ENCODE measurements at regions not wholly inside any gene's neighbourhood (a gene's known extent, or its start where the extent isn't known, plus 50 kb on each side); places are given as distances from the start of the nearest gene placed in this dataset.
"Not testable (repeated sequence)": the region's sequence is repeated elsewhere in the genome, so short reads cannot be mapped to it uniquely, and the experiment has no call there.

DNA sequence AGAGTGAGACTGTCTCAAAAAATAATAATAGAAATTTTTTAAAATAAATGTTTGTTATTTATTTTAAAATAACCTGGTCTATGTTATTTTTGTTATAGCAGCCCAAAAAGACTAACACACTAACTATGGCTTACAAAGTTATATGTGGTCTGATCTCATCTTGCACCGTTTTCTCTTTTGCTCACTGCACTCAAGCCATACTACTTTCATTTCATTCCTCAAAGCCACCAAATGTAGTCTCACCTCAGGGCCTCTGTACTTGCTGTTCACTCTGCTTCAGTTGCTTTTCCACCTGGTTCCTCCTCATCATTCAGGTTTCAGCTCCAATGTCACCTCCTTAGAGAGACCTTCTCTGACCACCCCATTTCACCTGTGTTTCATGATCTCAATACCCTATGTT is 55.2 kb upstream of the MDM1 start:
- DNase-seq = no peak

GRCh38 chr12:68389305-68389704 is 57.1 kb upstream of the MDM1 start:
- no peak for DNase-seq

DNA sequence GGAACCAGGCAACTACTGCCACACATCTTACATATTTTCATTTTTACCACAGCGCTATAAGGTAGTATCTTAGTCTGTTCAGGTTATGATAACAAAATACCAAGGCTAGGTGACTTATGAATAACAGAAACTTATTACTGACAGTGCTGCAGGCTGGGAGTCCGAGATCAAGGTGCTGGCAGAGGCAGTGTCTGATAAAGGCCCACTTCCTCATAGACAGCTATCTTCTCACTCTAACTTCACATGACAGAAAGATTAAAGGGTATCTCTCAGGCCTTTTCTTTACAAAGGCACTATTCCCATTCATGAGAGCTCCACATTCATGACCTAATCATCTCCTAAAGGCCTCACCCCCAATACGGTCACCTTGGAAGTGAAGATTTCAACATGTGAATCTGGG is 59.8 kb upstream of the MDM1 start:
- no peak for DNase-seq

DNA sequence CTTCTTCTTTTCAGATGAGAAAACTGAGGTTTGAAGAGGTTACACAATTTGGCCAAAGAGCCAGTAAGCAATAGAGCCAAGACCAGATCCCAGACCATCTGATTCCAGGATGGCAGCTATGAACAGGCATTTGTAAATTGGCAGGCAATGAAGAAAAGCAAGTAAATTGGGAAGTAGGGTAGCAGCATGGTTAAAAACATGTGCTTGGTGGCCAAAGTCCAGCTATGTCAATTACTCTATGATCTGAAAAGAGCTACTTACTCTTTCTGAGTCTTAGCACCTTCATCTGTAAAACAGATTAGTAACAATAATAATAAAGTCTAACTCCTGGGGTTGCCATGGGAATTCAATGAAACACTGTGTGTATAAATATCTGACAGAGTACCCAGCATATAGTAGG is 60.2 kb upstream of the MDM1 start:
- DNase-seq = no peak

GRCh38 chr12:68393417-68393816 is 61.3 kb upstream of the MDM1 start:
- no peak for DNase-seq

- no peak for DNase-seq
Observed at GRCh38 chr12:68397566-68398158, 65.5 kb upstream of the MDM1 start.

DNA sequence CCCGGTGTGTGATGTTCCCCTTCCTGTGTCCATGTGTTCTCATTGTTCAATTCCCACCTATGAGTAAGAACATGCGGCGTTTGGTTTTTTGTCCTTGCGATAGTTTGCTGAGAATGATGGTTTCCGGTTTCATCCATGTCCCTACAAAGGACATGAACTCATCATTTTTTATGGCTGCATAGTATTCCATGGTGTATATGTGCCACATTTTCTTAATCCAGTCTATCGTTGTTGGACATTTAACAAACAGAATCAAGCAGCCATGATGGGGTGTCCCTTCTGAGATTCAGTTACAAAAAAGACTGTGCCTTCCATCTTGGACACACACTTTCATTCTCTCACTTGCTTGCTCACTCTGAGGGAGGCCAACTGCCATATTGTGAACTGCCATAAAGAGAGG is 66.5 kb upstream of the MDM1 start:
- DNase-seq = not testable (repeated sequence)

GRCh38 chr12:68400226-68400829 is 68.2 kb upstream of the MDM1 start:
- DNase-seq = no peak

- no peak for DNase-seq
Observed at GRCh38 chr12:68402422-68402821, 70.3 kb upstream of the MDM1 start.

- no peak for DNase-seq
Observed at GRCh38 chr12:68403296-68403695, 71.1 kb upstream of the MDM1 start.

GRCh38 chr12:68403711-68404110 is 71.5 kb upstream of the MDM1 start:
- no peak for DNase-seq

- DNase-seq = peak; percentile 31 to 51
Observed at GRCh38 chr12:68405343-68405781, 73.2 kb upstream of the MDM1 start.

DNA sequence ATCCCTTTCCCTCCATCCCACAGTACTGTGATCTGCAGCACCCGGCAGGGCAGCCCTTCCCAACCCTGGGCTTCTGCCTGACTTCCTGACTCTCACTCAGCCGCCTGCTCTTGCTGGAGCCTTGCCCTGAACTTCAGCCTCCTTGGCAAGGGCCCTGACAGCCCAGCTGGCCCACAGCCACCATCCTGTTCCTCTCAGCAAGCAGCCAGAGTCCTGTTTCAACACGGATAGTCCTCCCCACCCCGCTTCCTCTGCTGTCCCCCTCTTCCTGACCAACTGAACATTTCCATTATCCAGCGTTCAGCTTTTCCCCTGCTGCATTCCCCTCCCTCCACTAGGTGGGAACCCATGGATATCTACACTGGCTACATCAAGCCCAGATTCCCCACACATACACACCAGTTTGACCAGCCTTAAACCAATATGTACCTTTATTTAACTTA is 74.0 kb upstream of the MDM1 start:
- DNase-seq = peak; percentile 67 to 80

DNA sequence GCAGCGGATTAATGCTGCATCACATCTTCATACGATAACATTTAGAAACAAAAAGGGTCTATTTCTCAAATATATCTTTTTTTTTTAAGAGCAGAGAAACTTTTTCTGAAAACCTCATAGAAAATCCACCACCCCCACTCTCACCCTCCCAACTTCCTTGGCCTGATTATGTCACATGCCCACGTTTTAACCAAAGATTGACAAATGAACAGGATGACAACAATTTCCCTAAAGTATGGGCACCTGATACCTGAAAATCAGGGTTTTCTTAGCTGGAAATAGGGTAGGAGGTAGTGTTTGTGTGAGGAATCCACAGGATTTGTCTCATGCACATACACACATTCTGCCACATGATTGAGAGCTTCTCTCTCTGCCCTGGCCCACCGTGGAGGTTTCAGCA is 74.7 kb upstream of the MDM1 start:
- DNase-seq = peak; percentile 16 to 40

DNA sequence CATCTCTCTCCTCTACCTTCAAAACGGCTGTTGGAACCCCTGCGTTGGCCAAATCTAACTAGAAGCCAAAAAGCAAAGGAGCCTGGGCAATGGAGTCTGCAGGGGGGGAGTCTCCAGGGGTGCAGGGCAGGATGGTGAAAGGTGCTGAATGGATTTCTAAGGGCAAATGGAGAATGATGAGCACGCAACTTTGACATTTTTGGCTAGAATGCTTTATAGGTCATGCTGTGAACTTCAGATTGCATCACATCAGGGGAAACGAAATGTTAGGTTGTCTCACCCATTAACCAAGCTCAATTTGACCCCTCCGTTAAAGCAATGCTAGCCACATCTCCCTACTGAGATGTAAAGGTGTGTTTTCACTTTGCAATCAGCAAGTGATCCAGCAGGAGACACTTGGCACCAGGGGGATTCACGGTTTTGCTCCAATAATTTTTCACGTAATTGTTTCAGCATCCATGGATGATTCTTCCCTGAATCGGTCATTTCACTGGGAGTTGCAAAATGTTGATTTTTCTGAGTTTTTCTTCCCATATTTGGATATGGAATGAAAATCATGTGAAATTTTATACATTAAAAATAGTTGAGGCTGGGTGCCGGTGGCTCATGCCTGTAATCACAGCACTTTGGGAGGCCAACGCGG is 78.0 kb upstream of the MDM1 start:
- no peak for DNase-seq

DNA sequence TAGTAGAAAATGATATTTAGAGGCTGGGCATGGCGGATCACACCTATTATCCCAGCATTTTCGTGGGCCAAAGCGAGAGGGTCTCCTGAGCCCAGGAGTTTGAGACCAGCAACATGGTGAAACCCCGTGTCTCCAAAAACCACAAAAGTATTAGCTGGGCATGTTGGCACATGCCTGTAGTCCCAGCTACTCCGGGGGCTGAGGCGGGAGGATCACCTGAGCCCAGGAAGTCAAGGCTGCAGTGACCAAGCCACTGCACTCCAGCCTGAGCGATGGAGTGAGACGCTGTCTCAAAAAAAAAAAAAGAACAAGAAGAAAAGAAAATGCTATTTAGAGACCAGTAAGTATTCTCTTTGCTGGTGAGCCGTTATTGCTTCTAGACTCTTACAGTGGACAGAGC is 79.2 kb upstream of the MDM1 start:
- no peak for DNase-seq

GRCh38 chr12:68414988-68415387 is 82.8 kb upstream of the MDM1 start:
- no peak for DNase-seq

GRCh38 chr12:68416350-68416749 is 84.2 kb upstream of the MDM1 start:
- no peak for DNase-seq

GRCh38 chr12:68416826-68417225 is 84.7 kb upstream of the MDM1 start:
- no peak for DNase-seq

DNA sequence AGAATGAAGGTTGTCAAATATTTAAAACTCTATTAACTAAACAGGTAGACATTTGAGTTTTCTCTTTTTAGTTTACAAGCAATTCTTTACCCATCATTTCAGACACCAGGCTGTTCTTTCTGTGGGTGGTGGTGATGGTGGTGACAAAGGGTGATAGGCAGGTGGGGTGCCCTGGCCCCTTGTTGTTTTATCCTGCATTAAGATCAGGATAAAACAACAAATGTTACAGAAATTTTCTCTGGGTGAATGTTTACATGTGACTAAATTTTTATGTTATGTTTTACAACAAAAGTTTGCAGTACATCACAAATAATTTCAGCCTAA is 85.9 kb upstream of the MDM1 start:
- no peak for DNase-seq

DNA sequence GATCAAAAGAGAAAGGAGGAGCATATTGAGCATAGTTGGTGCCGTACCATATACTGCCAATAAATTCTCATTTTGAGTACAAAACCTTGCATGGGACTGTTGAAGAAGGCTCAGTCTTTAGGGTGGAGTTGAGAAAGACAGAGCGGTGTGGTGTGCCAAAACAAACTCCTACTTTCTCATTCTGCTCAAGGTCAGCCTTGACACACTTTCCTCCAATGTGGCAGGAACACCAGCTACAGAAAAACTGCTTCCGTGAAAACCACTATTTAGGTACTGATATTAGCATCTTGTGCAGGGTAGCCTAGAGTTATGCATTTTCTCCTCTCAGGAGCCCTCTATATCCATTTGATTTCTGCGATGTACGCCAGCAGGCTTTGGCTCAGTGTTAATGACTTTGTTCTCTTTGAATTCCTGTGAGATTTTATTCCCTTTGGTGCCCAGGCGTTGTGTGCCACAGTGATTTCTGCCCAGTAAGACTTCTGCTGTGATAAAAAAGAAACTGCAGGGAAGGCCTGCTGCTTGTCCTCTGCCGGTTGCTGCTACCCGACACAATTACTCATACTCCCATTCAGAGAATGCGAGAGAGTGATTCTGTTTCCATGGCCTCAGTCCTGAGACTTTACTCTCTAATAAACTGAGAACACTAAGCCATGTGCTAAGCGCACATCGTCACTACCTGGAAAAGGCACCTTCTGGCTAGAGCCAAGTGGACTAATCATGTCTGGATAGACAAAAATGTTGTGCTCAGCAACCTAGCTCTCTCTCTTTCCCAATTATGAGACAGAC is 88.3 kb upstream of the MDM1 start:
- no peak for DNase-seq

DNA sequence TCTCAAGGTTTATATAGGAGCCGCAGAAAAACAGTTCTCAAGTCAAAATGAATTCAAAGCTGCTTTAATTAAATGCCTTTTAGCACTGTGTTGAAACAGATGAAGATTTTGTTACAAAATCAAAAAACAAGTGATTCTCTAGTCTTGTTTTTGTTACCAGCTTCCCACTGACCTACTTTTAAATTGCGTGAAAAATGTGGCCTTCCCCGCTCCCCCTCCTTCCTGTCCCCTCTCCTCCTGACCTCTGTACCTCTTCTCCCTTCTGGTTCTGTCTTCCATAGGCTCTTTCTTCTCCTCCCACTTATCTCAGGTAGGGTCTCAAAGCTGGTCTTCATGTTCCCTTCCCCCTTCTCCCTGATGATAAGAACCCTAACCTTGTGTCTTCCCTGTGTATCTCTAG is 90.0 kb upstream of the MDM1 start:
- no peak for DNase-seq

DNA sequence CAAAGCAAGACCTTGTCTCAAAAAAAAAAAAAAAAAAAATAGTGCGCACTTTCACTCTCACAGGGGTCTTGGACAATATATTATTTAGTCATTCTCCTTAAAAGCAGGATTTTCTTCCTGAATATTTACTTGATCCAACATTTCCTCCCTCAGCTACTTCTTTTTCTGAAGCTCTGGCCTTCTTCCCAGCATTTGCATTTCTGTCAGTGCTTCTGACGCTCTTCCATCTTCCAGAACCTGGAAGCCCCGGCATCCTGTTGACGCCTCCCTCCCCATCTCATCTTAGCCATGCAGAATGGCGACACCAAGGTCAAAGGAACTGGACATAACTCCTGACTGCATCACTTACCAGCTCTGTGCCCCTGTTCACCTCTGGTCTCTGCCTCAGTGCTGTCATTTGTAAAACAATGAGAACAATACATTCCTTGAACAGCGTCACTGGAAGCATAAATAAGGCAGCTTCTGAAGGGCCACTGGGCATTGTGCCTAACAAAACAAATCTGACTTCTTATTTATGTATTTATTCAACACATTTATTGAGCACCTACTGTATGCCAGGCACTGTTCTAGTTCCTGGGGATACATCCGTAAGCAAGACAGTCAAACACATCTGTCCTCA is 90.9 kb upstream of the MDM1 start:
- no peak for DNase-seq

GRCh38 chr12:68425998-68426397 is 93.8 kb upstream of the MDM1 start:
- DNase-seq = no peak
